HT-29 (cell line): ENCODE measurements at regions not wholly inside any gene's neighbourhood (a gene's known extent, or its start where the extent isn't known, plus 50 kb on each side); places are given as distances from the start of the nearest gene placed in this dataset.

Source experiments
- DNase-seq: peaks from one replicate; pipeline ENCODE4 v3.0.0-alpha.2; 2015; ENCODE audit warnings: low spot score

DNA sequence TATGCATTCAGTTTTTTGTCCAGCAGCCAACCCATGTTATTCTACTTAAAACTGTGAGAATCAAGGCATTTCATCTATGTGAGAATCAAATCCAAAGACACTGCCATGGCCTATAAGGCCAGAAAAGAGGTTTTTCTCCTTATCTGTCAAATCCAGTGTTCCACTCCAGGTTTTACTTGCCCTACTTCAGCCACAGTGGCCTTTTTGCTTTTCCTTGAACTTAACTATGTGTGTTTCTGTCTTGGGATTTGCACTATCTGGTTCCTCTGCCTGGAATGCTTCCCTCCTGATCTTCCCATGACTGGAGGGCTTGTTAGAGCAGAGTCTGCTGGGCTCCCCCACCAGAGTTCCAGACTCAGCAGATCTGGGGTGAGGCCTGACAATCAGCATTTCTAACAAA is 113.1 kb upstream of the DOK5 start:
- DNase-seq, result no peak

DNA sequence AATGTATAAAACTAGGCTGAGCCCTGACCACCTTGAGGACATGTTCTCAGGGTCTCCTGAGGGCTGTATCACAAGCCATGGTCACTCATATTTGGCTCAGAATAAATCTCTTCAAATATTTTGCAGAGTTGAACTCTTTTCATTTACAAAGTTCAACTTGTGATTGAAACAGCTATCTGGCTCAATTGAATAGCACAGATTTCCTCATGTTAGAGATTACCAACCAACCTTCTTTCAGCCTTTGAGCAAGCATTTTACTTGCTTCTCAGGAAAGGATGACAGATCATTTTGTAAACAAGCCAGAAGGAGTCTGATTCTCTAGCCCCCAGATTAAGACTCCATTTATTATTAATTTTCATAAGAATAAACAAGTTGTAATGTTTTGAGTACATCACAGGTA is 111.0 kb upstream of the DOK5 start:
- no peak for DNase-seq

DNA sequence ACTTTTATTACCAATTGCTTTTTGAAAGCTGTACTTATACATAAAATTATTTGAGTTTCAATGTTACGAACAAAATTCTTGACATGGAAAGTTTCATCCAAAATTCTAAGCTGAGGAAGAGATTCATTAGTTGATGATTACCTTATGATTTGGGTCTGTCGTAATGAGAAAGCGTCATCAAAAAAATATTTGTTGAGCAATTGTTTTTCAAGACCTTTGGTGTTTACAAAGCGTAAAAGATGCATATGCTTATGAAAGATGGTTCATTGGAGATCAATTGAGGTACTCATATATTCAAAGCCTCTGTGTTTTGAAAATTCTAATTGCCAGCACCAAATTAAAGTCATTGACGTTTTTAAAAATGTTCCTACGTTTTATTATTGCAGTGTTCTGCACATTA is 110.5 kb upstream of the DOK5 start:
- DNase-seq, result no peak

DNA sequence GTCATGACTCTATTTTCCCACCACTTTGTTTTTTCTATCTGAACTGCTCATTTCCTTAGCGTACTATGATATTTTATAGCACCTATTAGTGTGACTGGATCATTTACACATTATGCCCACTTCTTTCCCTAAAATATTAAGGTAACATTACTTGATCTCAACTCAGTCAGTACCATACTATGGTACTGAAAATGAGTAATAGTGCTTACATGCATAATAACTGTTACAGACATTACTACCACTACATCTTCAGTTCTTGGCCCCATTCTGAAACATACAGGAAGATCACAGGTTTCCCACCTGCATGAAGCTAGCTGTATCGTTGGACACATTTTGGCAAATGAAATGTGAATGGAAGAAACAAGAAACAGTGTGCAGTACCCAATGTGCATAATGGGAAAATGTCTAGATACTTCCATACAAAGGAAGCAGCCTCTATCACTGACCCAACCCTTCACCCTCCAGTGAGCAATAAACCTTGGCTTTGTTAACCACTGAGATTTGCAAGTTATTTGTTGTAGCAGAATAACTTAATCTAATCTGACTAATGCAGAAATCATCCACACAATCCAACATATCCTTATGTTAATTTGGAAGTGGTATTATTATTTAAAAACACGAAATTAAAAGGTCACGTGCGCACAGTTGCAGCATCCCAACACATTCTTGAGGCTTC is 108.6 kb upstream of the DOK5 start:
- DNase-seq, result no peak

DNA sequence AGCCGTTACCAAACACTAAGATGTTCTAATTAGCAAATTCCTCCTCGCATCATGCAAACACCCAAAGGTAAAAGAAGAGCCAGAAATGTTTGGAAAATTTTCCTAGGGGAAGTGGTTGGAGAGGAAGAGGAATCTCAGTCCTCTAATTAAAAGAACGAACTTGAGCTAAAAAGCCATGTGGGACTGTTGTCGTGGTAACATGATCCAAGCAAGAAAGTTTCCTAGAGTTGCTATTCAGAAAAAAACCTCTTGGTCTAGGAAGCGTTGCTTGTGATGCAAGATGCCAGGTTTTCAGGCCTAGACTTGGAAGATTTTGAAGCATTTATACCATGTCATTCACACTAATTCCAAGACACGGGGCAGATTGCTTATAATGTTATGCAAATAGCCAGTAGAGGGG is 106.8 kb upstream of the DOK5 start:
- no peak for DNase-seq

DNA sequence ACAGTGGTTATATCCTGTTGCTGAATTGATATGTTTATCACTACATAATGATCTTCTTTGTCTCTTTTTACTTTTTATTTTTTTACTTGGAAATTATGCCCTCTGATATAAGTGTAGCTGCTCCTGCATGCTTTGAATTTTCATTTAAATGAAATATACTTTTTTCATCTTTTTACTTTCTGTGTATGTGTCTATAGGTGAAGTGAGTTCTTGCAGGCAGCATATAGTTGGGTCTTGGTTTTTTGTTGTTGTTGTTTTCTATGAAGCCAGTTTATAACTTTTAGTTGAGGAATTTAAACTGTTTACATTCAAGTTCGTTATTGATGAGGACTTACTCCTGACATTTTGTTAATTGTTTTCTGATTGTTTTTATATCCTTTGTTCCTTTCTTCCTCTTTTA is 103.1 kb upstream of the DOK5 start:
- no peak for DNase-seq

DNA sequence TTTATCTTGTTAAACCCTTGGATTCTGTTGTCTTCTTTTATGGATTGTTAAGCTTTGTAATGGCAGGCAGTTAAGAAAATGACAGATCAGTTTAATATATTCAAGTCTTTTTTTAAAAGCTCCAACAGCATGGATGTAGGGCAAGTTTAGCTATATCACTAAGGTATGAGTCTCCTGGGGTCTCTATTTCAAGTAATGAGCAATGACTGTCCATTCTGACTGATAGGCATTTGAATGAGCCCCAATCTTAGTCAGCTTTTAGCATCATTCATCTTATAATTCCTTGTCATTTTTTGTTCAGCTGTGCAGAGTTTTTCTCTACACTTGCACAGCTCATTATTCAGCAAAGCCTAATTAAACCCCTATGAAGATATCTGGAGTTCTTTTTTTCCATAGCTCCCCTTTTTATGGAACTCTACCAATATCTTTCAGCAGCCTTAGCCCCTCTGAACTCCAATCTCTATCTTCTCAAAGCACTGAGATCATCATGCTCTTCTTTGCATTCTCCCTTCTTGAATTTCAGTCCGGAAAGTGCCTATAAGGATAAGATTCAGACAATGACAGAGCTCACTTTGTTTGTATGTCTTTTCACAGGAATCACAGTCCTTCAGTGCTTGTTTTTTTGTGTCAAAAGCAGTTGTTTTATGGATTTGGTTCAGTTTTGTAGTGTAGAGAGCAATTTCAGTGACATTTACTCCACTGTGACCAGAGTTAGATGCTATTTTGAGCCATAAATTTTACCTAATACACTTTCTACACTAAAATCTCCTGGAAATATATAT is 97.2 kb upstream of the DOK5 start:
- no peak for DNase-seq

DNA sequence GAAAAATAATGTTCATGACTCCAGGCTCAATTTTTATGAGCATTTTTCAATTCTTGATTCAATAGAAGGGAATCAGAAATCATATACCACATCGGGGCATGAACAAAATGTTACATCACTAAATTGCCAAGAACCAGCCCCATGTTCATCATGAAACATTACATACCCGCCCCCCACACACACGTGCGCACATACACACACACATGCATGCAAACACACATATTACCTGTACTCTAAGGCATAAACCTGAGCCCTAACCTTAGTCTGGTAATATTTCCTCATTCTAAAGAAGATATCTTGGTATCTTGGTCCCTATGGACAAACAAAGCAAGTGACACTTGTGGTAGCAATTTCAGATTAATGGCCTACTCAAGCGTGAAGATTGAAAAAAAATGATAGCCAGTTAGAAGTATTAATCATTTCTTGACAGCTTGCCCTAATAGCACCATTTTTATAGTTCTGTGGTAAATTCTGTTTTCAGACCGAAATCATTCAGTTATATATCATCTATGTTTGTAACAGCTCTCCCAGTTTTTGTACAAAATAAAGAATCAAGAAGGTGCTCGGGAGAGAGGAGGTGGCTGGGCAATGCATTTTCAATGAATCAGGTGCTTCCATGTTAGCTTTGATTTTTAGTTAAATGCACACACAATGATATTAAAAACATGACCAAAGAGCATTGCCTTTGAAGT is 95.4 kb upstream of the DOK5 start:
- DNase-seq, result no peak

DNA sequence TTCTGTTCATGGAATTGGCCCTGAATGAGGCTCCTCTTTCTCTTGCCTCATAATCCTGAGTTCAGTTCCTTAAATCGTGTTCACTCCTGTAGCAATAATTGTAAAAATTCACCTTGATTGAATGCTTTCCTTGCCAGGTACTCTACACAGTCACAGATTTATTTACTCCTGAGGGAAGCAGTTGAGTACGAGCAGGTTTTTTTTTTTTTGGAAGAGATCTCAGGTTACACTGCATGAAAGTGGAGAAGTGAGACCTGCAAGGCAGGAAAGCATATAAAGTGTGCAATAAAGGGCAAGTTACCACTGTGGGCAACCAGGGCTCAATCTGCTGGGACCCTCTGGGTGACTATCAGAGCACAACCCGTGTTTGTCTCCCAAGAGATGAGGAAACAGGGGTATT is 93.0 kb upstream of the DOK5 start:
- no peak for DNase-seq

DNA sequence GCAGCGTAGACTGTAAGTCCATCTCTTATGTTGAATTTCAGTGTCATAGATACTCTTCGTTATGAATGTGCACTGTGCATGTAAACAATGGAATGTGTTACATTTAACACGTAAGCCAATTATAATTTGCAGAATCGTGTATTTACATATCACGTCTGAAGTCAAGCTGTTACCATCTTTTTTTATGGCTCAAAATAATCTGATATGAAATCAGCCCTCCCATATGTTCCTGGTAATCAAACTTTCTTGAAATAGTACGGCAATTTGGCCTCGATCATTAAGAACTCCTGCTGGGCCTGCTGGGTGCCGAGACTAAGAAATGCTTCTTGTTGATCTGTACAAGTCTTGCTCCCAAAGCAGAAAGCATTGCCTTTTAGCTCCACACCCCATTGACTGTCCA is 89.6 kb upstream of the DOK5 start:
- no peak for DNase-seq

DNA sequence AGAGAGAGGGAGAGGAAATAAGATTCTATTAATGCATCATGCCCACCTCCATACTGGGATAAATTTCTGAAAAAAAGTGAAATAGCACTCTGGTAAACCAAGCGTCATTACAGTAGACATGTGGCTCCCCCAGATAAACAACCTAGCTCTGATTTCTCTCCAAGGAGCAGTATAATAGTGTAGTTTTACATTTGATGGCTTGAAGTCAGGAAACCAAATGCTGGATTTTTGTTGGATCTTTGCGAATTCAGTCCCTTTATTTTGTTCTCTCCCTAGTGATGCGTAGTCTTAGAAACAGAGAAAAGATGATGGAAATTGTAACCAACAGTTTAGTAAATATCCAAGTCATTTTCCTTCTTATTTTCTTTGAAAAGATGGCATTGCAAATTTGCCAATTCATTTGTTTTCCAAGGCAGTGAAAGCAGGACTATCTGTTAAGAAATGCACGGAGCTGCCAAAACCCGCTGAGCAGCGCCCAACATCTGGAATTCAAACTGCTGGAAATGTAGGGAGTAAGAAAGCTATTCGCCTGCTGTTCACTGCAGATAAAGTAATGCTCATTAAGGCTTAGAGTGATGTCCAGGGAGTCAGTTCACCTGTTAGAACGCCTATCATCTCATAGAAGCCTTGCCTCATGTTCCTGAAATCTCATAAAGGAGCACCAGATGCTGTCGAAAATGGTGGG is 85.7 kb upstream of the DOK5 start:
- DNase-seq, result no peak

DNA sequence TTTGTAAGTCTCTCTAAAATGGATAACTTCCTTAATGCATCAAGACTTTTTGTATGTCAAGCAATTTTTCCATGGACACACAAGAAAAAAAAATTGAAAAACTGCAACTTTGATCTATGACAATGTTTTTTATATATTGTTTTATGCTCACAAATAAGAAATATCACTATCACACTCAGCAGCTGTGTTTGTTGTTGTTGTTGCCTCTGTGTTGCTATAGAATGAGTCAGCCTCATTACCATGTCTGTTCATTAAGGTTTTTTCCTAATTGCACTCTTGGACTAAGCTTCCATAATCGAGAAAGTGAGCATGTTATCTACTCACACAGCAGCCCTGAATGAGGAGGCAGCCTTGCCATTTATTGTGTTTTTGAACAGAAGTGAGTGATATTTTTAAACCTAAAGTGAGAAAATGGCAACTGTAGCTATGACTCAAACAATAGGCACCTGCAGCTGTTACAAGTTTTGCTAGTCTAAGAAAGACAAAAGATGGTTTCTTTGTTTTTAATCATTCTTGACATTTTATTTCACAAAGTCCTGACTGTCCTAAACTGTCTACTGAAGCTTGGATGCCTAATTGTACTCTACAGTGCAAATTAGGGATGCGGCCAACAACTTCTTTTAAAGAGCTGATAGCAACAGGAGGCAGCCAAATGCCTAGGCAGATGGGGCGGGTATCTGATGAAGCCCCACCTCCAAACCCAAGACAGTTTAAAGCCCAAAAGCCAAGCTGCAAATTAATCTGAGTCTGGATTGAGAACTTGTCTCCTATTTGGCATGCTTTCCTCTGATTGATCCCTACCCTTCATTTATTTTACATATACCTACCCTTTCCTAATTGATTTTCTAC is 77.9 kb upstream of the DOK5 start:
- DNase-seq, result no peak

DNA sequence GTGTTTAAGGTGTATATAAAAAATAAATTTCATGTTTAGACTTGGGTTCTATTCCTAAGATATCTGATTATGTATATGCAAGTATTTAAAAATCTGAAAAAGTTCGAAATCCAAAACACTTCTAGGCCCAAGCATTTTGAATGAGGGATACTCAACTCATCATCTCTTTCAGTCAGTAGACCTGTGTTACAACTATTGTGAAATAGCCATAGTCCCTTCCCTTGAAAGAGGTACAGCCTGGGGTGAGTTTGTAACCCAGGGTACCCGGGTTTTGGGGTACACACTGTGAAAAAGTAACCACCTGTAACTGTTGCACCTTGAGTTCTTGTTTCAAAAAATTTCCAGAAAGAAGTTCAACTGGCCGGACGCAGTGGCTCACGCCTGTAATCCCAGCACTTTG is 76.6 kb upstream of the DOK5 start:
- DNase-seq, result no peak

DNA sequence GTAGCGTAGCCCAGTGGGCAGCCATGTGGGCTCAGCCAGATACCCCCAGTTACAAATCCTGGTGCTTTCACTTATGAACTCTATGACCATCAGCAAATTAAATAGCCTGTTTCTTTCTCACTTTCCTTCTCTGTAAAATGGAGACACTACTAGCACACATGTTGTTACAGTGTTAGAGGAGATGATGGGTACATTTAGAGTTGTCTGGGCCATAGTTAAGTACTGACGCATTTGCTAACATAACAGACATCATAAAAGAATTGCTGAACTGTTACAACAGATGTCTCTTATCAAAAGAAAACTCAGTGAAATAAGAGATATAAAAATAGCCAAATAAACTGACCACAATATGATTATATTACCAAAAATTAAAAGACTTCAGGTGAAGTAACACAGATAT is 69.9 kb upstream of the DOK5 start:
- DNase-seq, result no peak

DNA sequence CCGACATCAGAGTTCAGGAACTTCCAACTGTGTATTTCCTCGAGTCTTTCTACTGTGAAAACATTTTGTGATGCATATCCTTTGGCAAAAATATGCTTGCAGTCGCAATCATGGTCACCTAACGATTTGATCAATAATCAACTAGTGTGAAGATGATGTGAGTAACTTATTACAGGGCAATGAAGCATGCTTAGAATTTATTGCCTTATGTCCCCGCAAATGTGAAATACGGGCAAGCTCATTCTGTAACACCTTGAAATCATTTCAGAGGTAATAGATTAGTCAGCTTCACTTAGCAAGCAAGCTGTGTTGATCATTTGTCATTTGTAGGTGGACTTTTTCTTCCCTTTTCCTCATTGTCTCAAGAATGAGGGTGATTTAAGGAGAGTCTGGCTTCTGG is 67.9 kb upstream of the DOK5 start:
- no peak for DNase-seq

DNA sequence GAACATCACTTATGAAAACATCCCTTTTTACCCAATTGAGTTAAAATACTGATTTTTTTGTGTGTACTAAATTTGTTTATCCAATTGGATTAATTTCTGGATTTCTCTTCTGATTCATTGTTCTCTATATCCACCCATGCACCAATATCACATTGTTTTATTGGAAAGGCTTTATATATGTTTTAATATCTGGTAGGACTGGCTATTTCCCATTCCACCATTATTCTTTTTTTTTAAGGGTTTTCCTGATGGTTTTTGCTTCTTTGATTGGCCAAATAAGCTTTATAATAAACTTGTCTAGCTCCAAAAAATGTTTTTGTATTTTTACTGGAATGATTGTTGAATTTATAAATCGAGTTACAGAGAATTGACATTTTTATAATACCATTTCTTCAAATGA is 59.4 kb upstream of the DOK5 start:
- DNase-seq, result no peak

DNA sequence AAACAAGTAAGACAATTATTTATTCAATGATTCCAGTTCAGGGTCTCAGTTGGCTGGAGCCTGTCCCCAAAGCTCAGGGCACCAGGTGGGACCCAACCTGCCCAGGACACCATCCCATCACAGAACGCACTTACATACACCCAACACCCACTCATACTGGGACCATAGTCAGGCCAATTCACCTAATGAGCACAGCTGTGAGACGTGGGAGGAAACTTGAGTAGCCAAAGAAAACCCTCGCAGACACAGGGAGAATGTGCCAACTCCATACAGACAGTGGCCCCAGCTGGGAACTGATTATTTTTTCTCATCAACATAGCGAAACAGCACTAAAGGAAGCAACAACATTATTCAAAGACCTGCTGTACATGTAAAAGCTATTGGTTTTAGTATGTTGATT is 58.6 kb upstream of the DOK5 start:
- no peak for DNase-seq

DNA sequence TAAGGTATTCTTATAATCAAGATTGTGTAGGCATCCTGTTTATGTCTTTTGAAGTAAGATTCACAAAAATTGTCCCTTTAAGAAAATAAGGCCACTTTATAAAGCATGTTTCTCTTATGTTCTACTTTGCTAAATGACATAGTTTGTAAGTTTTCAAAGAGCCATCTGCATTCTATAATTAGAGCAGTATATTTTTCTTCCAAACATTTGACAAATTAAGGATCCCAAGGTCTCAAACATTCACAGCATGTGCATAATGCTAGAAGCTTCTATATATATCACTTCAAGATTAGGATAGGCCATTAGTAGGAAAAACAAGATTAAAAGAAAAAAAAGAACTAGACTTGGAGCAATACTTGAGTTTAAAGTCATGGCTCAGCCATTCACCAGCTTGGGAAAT is 55.9 kb upstream of the DOK5 start:
- DNase-seq, result no peak
